ENCODE measurements at regions not wholly inside any gene's neighbourhood (a gene's known extent, or its start where the extent isn't known, plus 50 kb on each side); places are given as distances from the start of the nearest gene placed in this dataset.
"Not testable (repeated sequence)": the region's sequence is repeated elsewhere in the genome, so short reads cannot be mapped to it uniquely, and the experiment has no call there.

DNA sequence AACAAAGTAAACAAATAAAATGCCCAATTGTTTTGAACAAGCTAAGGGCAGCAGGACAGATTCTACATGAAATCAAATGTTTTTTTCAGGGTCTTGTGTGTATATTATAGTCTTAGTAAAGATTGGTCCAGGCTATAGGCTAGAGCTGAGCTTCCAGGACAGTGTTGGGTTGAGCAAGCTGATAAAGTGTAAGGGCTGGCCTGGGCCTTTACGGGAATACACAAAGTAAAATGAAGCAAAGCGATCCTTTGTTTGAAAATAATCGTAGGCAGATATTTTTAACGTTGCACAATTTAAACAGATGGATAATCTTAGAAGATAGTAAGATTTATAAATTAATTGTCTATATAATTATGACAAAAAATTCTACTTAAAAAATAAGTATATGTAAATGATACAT lies 1204.6 kb downstream of the OTOL1 start:
- H3K36me3 ChIP-seq (ENCODE audit: control insufficient read depth, insufficient read depth, low read length), result no peaks in the 10 kb centered on the region
- TF ChIP-seq, protein P1, sequence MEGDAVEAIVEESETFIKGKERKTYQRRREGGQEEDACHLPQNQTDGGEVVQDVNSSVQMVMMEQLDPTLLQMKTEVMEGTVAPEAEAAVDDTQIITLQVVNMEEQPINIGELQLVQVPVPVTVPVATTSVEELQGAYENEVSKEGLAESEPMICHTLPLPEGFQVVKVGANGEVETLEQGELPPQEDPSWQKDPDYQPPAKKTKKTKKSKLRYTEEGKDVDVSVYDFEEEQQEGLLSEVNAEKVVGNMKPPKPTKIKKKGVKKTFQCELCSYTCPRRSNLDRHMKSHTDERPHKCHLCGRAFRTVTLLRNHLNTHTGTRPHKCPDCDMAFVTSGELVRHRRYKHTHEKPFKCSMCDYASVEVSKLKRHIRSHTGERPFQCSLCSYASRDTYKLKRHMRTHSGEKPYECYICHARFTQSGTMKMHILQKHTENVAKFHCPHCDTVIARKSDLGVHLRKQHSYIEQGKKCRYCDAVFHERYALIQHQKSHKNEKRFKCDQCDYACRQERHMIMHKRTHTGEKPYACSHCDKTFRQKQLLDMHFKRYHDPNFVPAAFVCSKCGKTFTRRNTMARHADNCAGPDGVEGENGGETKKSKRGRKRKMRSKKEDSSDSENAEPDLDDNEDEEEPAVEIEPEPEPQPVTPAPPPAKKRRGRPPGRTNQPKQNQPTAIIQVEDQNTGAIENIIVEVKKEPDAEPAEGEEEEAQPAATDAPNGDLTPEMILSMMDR (IDR thresholded peaks at IDR 0.05; ENCODE audit: insufficient read depth, low read length, poor library complexity, severe bottlenecking), result no peak
- H3K4me3 ChIP-seq (replicated peaks; ENCODE audit: low read depth, low read length), result no peak overlapping the region
- no peaks in the 10 kb centered on the region for H3K27me3 ChIP-seq (replicated peaks; ENCODE audit: control insufficient read depth, insufficient read depth, low read length)
- DNase-seq (ENCODE audit: extremely low read depth, insufficient read length), result no peak

DNA sequence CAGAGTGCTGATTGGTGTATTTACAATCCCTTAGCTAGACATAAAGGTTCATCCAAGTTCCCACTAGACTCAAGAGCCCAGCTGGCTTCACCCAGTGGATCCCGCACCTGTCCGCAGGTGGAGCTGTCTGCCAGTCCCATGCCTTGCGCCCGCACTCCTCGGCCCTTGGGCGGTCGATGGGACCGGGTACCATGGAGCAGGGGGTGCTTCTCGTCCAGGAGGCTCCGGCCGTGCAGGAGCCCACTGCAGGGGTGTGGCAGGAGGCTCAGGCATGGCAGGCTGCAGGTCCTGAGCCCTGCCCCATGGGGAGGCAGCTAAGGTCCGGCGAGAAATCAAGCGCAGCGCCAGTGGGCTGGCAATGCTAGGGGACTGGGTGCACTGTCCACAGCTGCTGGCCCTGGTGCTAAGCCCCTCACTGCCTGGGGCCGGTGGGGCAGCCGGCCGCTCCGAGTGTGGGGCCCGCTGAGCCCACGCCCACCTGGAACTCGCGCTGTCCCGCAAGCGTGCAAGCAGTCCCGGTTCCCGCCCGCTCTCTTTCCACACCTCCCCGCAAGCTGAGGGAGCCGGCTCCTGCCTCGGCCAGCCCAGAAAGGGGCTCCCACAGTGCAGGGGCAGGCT lies 1206.3 kb downstream of the OTOL1 start:
- Histone ChIP-seq H3K36me3 (ENCODE audit: control insufficient read depth, insufficient read depth, low read length) (no peaks in the 10 kb centered on the region), H3K27me3 (replicated peaks; ENCODE audit: control insufficient read depth, insufficient read depth, low read length) (no peaks in the 10 kb centered on the region), H3K4me3 (replicated peaks; ENCODE audit: low read depth, low read length) (no peak overlapping the region)
- TF ChIP-seq, protein P1 (IDR thresholded peaks at IDR 0.05; ENCODE audit: insufficient read depth, low read length, poor library complexity, severe bottlenecking), result no peak
- no peak for DNase-seq (ENCODE audit: extremely low read depth, insufficient read length)

DNA sequence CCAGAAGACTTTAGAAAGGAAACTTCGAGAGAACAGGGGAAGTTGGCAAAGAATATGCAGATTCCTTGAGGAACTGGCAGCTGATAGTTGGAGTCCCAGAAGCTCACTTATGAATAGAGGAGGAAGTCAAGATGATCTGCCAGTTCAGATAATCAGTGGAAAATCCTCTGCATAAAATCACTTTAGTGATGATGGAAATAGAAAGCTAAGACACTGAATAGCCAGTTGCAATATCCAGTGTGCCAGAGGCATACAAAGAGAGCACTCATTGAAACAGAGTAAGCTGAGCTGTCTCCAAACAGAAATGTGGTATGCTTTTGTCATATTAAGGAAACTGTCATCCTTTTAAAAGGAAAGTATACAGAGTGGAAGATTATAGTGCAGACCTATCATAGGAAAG lies 1207.6 kb downstream of the OTOL1 start:
- no peak for DNase-seq (ENCODE audit: extremely low read depth, insufficient read length)
- Histone ChIP-seq H3K4me3 (replicated peaks; ENCODE audit: low read depth, low read length) (no peak overlapping the region), H3K36me3 (ENCODE audit: control insufficient read depth, insufficient read depth, low read length) (no peaks in the 10 kb centered on the region), H3K27me3 (replicated peaks; ENCODE audit: control insufficient read depth, insufficient read depth, low read length) (no peaks in the 10 kb centered on the region)
- TF ChIP-seq, protein P1 (IDR thresholded peaks at IDR 0.05; ENCODE audit: insufficient read depth, low read length, poor library complexity, severe bottlenecking), result no peak

DNA sequence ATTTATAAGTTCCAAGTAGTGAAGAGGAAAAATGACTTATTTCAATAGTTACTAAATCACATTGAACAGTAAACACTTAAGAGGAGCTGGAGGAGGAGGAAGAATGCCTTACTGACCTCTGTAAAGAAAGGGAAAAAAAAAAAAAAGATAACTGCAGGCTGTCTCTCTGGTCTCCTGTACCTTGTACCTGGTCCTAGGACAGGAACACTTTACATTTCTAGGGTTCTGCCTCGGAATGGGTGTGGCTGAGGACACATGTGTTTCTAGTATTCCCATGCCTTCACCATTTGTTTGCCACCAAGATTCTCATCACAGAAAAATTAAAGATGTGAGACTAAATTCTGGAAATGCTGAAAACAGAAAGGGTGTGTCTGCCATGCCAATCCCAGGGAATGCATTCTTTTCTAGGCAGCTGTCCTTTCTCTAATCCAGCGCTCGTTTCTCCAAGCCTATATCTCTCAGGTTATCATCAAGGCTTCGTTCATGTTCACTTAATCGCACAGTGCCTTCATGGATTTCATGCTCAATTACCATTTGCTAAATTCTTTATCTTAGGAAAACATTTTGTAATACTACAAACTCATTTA lies 1208.3 kb downstream of the OTOL1 start:
- Histone ChIP-seq H3K36me3 (ENCODE audit: control insufficient read depth, insufficient read depth, low read length) (no peaks in the 10 kb centered on the region), H3K27me3 (replicated peaks; ENCODE audit: control insufficient read depth, insufficient read depth, low read length) (no peaks in the 10 kb centered on the region), H3K4me3 (replicated peaks; ENCODE audit: low read depth, low read length) (no peak overlapping the region)
- TF ChIP-seq, protein P1 (IDR thresholded peaks at IDR 0.05; ENCODE audit: insufficient read depth, low read length, poor library complexity, severe bottlenecking), result no peak
- DNase-seq (ENCODE audit: extremely low read depth, insufficient read length), result no peak

DNA sequence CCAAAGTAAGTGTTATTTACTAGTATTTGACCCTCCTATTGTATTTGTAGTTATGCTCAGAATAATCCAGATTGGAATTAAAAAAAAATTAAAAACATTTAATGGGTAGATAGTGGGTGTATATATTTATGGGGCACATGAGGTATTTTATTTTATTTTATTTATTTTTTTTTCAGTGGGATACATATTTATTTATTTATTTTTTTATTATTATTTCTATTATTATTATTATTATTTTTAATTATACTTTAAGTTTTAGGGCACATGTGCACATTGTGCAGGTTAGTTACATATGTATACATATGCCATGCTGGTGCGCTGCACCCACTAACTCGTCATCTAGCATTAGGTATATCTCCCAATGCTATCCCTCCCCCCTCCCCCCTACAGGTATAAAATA lies 1211.8 kb downstream of the OTOL1 start:
- not testable (repeated sequence) for H3K27me3 ChIP-seq (replicated peaks; ENCODE audit: control insufficient read depth, insufficient read depth, low read length); H3K36me3 ChIP-seq (ENCODE audit: control insufficient read depth, insufficient read depth, low read length); H3K4me3 ChIP-seq (replicated peaks; ENCODE audit: low read depth, low read length); DNase-seq (ENCODE audit: extremely low read depth, insufficient read length)

DNA sequence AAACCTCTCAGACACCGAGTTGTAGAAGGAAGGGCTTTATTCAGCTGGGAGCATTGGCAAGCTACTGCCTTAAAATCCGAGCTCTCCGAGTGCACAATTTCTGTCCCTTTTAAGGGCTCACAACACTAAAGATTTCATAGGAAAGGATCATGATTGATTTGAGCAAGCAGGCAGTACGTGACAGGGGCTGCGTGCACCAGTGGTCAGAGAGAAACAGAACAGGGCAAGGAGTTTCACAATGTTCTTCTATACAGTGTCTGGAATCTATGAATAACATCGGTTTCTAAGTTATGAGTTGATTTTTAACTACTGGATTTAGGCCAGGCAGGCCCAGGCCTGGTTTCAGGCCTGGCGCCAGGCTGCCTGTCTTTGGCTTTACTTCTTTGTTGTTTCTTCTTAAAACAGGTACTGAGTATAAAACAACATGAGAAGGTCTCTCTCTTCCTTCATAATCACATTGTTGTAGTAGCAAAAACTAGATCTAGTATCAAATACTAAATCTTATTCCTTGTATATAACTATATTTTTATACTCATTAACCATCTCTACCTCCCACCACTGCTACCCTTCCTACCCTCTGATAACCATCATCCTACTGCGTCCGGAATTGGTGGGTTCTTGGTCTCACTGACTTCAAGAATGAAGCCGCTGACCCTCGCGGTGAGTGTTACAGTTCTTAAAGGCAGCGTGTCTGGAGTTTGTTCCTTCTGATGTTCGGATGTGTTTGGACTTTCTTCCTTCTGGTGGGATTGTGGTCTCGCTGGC lies 1212.5 kb downstream of the OTOL1 start:
- H3K4me3 ChIP-seq (replicated peaks; ENCODE audit: low read depth, low read length); H3K36me3 ChIP-seq (ENCODE audit: control insufficient read depth, insufficient read depth, low read length); H3K27me3 ChIP-seq (replicated peaks; ENCODE audit: control insufficient read depth, insufficient read depth, low read length); DNase-seq (ENCODE audit: extremely low read depth, insufficient read length): not testable (repeated sequence)
